Mammary epithelial cell (primary cell): ENCODE measurements at regions not wholly inside any gene's neighbourhood (a gene's known extent, or its start where the extent isn't known, plus 50 kb on each side); places are given as distances from the start of the nearest gene placed in this dataset.

Experiments used
- EZH2 ChIP-seq: IDR thresholded peaks from 2 replicates; pipeline ENCODE4 v1.6.1; 2012; ENCODE audit warnings: low read length, inconsistent platforms, borderline replicate concordance
- TF ChIP-seq, protein P1 (sequence below), 2 donors: IDR thresholded peaks in 1 of 2; conservative IDR thresholded peaks in 1 of 2; 2 replicates each; pipeline ENCODE4 v1.5.1; 2011 to 2012; ENCODE audit warnings: inconsistent platforms in 2 of 2, low read length in 2 of 2, mild to moderate bottlenecking in 2 of 2, control low read depth in 1 of 2, low read depth in 1 of 2; ENCODE audit not compliant: insufficient read depth in 1 of 2; ENCODE audit errors: extremely low read depth in 1 of 2

DNA sequence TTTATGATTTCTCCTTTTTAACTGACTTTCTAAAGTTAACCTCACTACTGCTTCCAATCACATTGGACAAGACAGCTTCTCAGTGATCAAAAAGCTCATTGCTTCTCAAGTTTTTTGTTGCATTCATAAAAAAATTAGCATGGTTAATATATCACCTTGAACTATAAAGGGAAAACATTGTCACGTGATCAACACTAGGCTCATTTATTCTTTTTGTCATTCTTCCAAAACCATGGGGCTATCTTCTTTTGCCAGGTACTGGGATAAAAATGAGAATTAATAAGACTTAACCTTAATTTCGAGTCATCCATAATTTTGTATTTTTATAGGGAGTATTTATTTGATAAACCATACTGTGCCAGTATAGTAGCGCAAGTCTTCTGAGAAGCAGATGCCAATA is 1105.9 kb upstream of the TENM3 start:
- TF ChIP-seq EZH2, result no peak
- TF ChIP-seq, protein P1, sequence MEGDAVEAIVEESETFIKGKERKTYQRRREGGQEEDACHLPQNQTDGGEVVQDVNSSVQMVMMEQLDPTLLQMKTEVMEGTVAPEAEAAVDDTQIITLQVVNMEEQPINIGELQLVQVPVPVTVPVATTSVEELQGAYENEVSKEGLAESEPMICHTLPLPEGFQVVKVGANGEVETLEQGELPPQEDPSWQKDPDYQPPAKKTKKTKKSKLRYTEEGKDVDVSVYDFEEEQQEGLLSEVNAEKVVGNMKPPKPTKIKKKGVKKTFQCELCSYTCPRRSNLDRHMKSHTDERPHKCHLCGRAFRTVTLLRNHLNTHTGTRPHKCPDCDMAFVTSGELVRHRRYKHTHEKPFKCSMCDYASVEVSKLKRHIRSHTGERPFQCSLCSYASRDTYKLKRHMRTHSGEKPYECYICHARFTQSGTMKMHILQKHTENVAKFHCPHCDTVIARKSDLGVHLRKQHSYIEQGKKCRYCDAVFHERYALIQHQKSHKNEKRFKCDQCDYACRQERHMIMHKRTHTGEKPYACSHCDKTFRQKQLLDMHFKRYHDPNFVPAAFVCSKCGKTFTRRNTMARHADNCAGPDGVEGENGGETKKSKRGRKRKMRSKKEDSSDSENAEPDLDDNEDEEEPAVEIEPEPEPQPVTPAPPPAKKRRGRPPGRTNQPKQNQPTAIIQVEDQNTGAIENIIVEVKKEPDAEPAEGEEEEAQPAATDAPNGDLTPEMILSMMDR (conservative IDR thresholded peaks at IDR 0.05 in 1 of 2, IDR thresholded peaks at IDR 0.05 in 1 of 2; ENCODE audit: extremely low read depth in 1 of 2, insufficient read depth in 1 of 2, low read depth in 1 of 2, low read length in 2 of 2), result no peak
